ENCODE measurements at regions not wholly inside any gene's neighbourhood (a gene's known extent, or its start where the extent isn't known, plus 50 kb on each side); places are given as distances from the start of the nearest gene placed in this dataset.
A peak's percentile ranks its signal among the peaks of the same experiment; 100 is the strongest.

DNA sequence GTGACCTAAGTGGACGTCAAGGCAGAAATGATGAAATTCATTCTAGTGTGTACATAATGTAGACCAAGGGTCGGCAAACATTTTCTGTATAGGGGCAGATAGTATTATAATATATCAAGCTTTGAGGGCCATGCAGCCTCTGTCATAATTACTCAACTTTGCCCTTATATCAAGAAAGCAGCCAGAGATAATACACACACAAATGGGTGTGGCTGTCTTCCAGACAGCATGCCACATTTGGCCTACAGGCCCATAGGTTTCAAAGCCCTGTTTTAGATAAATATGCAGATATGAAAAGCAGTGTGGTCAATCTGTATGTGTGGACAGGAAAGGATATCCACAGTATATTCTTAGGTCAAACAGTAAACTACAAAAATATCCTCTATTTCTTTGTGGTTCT is 320.1 kb upstream of the FMN2 start:
- no peak for DNase-seq
- H3K9me3 Mint-ChIP-seq: no peaks in the 10 kb centered on the region
- no peaks in the 10 kb centered on the region for H3K27me3 Mint-ChIP-seq
- no peak overlapping the region for H3K4me3 Mint-ChIP-seq
- no peak overlapping the region for H3K27ac Mint-ChIP-seq
- H3K36me3 Mint-ChIP-seq (ENCODE audit: low read depth): no peaks in the 10 kb centered on the region
- H3K4me1 Mint-ChIP-seq (ENCODE audit: low read depth): no peaks in the 10 kb centered on the region

DNA sequence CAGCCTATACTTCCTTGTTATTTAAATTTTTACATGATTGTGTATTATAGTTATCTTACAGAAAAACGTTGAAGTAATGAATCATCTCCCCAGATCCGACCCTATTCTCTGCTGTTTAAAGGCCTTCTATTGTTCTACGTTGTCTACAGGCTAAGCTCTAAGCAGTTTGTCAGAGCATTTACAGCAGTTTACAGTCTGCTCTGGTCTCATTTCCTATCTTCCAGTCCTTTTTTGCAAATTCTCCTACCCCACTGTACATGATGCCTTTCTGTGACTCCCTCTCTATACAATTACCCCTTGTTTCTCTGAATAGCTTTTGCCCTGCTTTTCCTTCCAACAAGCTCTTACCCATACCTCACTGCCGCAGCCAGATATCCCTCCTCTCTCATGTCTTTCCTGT is 319.2 kb upstream of the FMN2 start:
- Mint-ChIP-seq H3K4me1 (ENCODE audit: low read depth) (no peaks in the 10 kb centered on the region), H3K36me3 (ENCODE audit: low read depth) (no peaks in the 10 kb centered on the region), H3K27ac (no peak overlapping the region), H3K4me3 (no peak overlapping the region), H3K9me3 (no peaks in the 10 kb centered on the region), H3K27me3 (no peaks in the 10 kb centered on the region)
- DNase-seq: no peak

DNA sequence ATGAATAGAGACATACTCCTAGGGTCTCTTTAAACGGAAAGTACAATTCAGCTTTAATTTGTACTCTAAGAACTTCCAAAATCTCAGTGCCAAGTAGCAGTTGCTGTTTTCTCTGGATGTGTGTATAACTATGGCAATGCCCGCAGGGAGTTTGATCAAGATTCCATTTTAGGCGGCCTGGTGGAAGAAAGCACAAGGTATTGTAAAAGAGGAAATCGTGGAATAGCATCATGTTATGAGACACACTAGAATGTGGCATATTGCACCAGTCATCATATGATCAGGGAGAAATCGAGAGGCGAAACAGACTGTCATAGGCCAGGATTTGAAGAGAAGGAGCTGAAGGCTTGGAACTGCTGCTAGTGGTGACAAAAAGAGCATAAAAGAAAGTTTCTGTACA is 316.2 kb upstream of the FMN2 start:
- no peak overlapping the region for H3K27ac Mint-ChIP-seq
- H3K27me3 Mint-ChIP-seq: no peaks in the 10 kb centered on the region
- no peaks in the 10 kb centered on the region for H3K9me3 Mint-ChIP-seq
- no peak overlapping the region for H3K4me3 Mint-ChIP-seq
- no peaks in the 10 kb centered on the region for H3K4me1 Mint-ChIP-seq (ENCODE audit: low read depth)
- no peaks in the 10 kb centered on the region for H3K36me3 Mint-ChIP-seq (ENCODE audit: low read depth)
- DNase-seq: no peak

DNA sequence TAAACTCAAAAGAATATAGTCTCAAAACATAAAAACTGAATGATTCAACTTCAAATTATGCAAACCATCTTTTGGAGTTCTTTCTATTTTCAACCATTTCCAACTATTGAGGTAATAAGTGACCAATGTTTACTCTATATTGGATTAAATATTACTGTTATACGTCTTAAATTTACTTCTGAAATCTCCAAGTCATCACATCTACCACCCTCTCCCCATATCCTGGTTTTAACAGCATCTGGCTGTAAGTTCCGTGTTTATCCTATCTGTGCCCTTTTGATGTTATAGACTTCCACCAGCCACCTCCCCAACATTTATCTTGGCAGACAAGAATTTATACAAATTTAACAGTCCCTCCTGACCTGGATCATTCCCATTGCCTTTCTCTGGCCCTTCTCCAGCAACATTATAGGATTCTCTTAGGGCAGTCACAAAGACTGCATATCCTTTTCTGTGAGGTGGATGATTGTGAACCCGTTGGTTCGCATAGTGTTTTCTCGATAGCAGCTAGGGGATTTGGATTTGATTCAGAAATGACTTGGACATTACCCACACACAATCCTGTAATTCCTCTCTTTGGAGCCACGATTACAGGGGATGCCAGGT is 313.4 kb upstream of the FMN2 start:
- no peak for DNase-seq
- H3K9me3 Mint-ChIP-seq: peaks cover 2% of the 10 kb centered on the region
- H3K4me3 Mint-ChIP-seq: no peak overlapping the region
- no peaks in the 10 kb centered on the region for H3K36me3 Mint-ChIP-seq (ENCODE audit: low read depth)
- no peaks in the 10 kb centered on the region for H3K4me1 Mint-ChIP-seq (ENCODE audit: low read depth)
- no peaks in the 10 kb centered on the region for H3K27me3 Mint-ChIP-seq
- no peak overlapping the region for H3K27ac Mint-ChIP-seq

DNA sequence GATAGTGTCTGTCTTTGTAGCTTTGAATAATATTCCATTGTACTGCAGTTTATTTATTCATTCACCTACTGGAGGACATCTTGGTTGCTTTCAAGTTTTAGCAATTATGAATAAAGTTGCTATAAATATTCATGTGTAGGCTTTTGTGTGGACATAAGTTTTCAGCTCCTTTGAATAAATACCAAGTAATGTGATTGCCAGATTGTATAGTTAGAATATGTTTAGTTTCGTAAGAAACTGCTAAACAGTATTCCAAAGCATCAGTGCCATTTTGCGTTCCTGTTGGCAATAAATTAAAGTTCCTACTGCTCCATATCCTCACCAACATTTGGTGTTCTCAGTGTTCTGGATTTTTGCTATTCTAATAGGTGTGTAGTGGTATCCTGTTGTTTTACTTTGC is 311.7 kb upstream of the FMN2 start:
- no peaks in the 10 kb centered on the region for H3K4me1 Mint-ChIP-seq (ENCODE audit: low read depth)
- no peak overlapping the region for H3K27ac Mint-ChIP-seq

DNA sequence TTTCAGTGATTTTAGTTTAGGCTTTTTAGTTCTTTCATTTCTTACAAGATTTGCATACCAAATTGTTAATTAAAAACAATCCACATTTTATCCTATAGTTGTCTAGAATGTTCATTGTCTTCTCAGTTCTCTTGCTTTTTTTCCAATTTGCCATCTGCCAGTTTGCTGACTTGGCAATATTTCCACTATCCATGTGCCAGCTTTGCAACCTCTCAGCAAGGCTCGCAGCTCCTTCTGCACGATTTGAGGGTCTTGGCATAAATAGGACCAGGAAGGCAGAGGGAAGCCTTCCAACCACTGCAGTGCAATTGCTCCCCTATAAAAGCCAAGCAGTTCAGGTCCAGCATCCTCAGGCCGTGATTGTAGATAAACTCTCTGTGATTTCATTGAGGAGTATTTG is 306.8 kb upstream of the FMN2 start:
- no peaks in the 10 kb centered on the region for H3K27me3 Mint-ChIP-seq
- no peak overlapping the region for H3K27ac Mint-ChIP-seq
- no peaks in the 10 kb centered on the region for H3K36me3 Mint-ChIP-seq (ENCODE audit: low read depth)
- peaks cover 5% of the 10 kb centered on the region for H3K9me3 Mint-ChIP-seq
- no peak overlapping the region for H3K4me3 Mint-ChIP-seq
- no peaks in the 10 kb centered on the region for H3K4me1 Mint-ChIP-seq (ENCODE audit: low read depth)
- DNase-seq: no peak

More for the DNA sequence above, 311.7 kb upstream of the FMN2 start:
- no peak overlapping the region for H3K4me3 Mint-ChIP-seq
- DNase-seq: no peak
- H3K9me3 Mint-ChIP-seq: peaks cover 2% of the 10 kb centered on the region
- no peaks in the 10 kb centered on the region for H3K27me3 Mint-ChIP-seq
- no peaks in the 10 kb centered on the region for H3K36me3 Mint-ChIP-seq (ENCODE audit: low read depth)

DNA sequence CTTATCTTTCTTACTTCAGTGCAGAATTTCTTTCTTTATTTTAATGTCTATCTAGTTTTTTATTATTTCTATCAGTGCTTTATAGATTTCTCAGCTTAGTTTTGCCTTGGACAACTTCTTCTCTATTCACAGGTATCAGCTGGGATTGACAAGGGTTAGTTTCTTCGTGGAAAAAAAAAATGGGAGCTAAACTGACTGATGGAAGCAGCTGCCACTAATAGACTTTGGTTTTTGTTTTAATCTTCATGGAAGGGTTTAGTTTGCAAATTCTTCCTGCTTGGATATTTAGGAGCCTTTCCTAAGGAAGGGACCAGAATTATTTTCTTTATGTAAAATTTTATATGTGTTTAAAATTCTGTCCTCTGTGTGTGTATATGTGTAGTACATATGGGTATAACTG is 306.1 kb upstream of the FMN2 start:
- no peak overlapping the region for H3K27ac Mint-ChIP-seq
- no peaks in the 10 kb centered on the region for H3K36me3 Mint-ChIP-seq (ENCODE audit: low read depth)
- H3K9me3 Mint-ChIP-seq: peaks cover 8% of the 10 kb centered on the region
- no peaks in the 10 kb centered on the region for H3K27me3 Mint-ChIP-seq
- no peak overlapping the region for H3K4me3 Mint-ChIP-seq
- H3K4me1 Mint-ChIP-seq (ENCODE audit: low read depth): no peaks in the 10 kb centered on the region
- DNase-seq: no peak

DNA sequence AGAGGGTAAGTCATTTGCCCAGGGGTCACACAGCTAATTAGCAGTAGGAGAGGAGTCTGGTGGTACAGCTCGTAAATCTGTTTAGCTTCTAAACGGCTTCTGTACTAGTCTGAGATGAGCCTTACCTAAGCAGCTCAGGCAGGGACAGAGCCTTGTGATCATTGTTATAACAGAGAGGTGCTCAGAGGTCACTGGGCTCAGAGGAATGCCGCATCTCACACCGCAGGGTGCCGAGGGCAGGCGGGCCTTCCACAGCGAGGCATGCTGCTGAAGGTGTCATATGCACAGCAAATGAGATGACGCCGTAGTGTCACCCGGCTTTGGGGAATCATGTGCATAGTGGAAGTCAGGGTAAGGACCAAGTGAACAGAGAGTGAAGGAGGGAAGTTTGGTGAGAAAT is 305.2 kb upstream of the FMN2 start:
- peaks cover 6% of the 10 kb centered on the region for H3K9me3 Mint-ChIP-seq
- H3K36me3 Mint-ChIP-seq (ENCODE audit: low read depth): no peaks in the 10 kb centered on the region
- no peaks in the 10 kb centered on the region for H3K4me1 Mint-ChIP-seq (ENCODE audit: low read depth)
- DNase-seq: no peak
- H3K4me3 Mint-ChIP-seq: no peak overlapping the region
- no peaks in the 10 kb centered on the region for H3K27me3 Mint-ChIP-seq
- no peak overlapping the region for H3K27ac Mint-ChIP-seq

DNA sequence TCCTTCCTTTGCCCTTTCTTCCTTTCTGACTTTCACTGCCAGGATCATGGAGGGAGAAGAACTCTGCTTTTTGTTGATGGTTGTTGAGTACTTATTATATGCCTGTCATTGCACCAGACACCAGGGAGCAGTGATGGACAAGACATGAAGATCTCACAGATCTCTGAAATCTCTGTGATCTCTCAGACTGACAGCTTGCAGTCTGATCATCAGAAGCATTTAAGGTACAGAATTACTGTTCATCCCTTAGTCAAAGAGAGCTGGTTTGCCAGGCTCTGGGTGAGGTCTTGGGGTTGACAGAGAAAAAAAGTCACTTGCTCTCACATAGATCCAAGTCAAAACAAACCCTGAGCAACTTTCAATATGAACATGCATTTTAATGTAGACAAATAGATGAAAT is 299.5 kb upstream of the FMN2 start:
- Mint-ChIP-seq H3K27me3 (no peaks in the 10 kb centered on the region), H3K27ac (peak overlapping the region; percentile 58), H3K9me3 (peaks cover 6% of the 10 kb centered on the region), H3K4me1 (ENCODE audit: low read depth) (peaks cover 18% of the 10 kb centered on the region), H3K4me3 (no peak overlapping the region), H3K36me3 (ENCODE audit: low read depth) (no peaks in the 10 kb centered on the region)
- DNase-seq: no peak

DNA sequence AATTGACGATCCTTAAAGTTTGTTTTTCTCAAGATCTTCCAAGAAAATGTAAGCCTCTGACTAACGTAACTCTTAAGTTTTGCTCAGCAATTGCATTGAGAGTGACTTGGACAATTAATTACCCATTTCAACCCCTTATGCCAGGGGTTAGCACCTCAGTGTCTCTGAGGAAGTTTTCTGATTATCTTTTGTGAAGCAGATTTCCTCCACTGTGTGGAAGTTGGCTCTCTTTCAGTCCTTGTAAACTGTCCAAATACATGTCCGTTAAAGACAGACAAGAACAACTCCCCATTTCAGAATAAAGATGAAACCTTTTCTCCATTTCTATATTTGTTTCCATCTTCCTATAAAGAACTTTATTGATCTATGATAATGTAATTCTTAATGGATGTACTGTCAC is 296.4 kb upstream of the FMN2 start:
- Mint-ChIP-seq H3K4me3 (no peak overlapping the region), H3K36me3 (ENCODE audit: low read depth) (no peaks in the 10 kb centered on the region), H3K27ac (no peak overlapping the region), H3K27me3 (no peaks in the 10 kb centered on the region), H3K9me3 (no peaks in the 10 kb centered on the region), H3K4me1 (ENCODE audit: low read depth) (peaks cover 18% of the 10 kb centered on the region)
- DNase-seq: no peak

DNA sequence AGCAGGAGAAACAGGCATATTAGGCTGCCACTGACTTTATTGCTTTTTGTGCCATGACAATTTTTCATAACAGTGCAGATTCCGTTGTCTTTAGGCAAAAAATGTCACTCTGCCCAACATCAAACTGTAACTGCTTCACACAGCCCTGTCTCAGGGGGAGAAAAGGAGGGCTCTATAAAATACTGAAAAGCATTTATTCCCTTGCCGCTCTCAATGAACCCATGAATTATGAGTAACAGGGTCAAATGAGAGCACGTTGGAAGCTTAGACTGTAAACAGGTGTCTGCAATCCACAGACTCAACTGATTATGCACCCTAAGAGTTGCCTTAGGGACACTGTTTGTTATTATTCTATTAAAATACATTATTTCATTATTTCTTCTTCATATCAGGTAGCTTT is 292.1 kb upstream of the FMN2 start:
- peaks cover 2% of the 10 kb centered on the region for H3K4me1 Mint-ChIP-seq (ENCODE audit: low read depth)
- H3K9me3 Mint-ChIP-seq: no peaks in the 10 kb centered on the region
- H3K36me3 Mint-ChIP-seq (ENCODE audit: low read depth): no peaks in the 10 kb centered on the region
- DNase-seq: no peak
- no peak overlapping the region for H3K4me3 Mint-ChIP-seq
- H3K27me3 Mint-ChIP-seq: no peaks in the 10 kb centered on the region
- no peak overlapping the region for H3K27ac Mint-ChIP-seq

DNA sequence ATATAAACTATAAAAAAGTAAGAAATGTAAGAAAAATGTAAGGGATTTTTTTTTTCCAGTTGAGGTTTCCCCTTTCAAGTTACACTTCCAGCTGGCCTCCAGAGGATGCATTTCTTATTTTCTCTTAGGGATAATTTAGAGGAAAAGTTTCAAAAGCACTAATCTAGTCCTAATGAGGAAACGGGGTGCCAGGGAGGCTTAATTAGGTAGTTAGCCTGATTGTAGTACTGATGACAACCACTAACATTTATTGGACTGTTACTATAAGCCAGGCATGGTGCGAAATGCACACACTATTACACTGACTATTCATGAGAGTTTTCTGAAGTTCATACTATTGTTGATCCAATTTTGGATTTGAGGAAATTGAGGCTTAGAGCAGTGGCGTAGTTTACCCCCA is 290.8 kb upstream of the FMN2 start:
- no peaks in the 10 kb centered on the region for H3K9me3 Mint-ChIP-seq

DNA sequence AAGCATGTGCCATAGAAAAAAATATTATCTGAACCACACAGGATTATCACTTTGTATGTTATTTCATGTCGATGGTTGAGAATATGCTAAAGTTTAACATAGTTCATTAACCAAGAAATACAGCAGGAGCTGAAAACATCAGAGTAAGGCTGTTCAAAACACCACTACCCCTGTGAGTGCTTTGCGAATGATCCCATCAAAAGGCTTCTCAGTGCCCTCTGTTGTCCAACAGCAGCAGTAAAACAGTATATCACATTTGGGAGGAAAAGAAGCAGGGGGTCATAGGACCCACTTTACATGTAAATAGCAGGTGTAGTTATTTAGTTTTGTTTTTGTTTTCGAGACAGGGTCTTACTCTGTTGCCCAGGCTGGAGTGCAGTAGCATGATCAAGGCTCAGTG is 289.4 kb upstream of the FMN2 start:
- Mint-ChIP-seq H3K4me3 (no peak overlapping the region), H3K4me1 (ENCODE audit: low read depth) (peaks cover 4% of the 10 kb centered on the region), H3K27ac (no peak overlapping the region), H3K9me3 (no peaks in the 10 kb centered on the region), H3K36me3 (ENCODE audit: low read depth) (no peaks in the 10 kb centered on the region), H3K27me3 (no peaks in the 10 kb centered on the region)
- DNase-seq: no peak

More for the DNA sequence above, 290.8 kb upstream of the FMN2 start:
- H3K27me3 Mint-ChIP-seq: no peaks in the 10 kb centered on the region
- H3K36me3 Mint-ChIP-seq (ENCODE audit: low read depth): no peaks in the 10 kb centered on the region
- H3K4me1 Mint-ChIP-seq (ENCODE audit: low read depth): peaks cover 4% of the 10 kb centered on the region
- no peak overlapping the region for H3K4me3 Mint-ChIP-seq
- DNase-seq: no peak
- H3K27ac Mint-ChIP-seq: no peak overlapping the region

DNA sequence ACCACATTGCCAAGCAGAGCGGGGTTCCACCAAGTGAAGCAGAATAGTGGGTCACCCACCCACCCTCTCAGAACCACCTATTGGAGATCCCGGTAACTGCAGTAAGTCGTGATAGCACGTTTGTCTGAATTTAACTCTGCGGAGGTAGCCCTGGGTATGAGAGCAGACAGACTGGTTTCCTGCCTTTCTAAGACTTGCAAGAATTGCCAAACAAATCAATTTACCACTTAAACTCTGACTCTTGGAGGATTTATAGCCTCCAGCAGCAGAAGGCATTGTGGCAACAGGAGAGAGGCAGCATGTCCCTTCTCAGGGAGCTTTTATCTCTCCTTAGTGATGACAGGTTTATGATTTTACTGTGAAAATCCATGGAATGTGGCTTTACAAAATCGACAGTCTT is 287.9 kb upstream of the FMN2 start:
- no peak for DNase-seq
- H3K27ac Mint-ChIP-seq: no peak overlapping the region
- H3K9me3 Mint-ChIP-seq: no peaks in the 10 kb centered on the region
- no peaks in the 10 kb centered on the region for H3K36me3 Mint-ChIP-seq (ENCODE audit: low read depth)
- H3K4me3 Mint-ChIP-seq: no peak overlapping the region
- no peaks in the 10 kb centered on the region for H3K27me3 Mint-ChIP-seq
- peaks cover 4% of the 10 kb centered on the region for H3K4me1 Mint-ChIP-seq (ENCODE audit: low read depth)

DNA sequence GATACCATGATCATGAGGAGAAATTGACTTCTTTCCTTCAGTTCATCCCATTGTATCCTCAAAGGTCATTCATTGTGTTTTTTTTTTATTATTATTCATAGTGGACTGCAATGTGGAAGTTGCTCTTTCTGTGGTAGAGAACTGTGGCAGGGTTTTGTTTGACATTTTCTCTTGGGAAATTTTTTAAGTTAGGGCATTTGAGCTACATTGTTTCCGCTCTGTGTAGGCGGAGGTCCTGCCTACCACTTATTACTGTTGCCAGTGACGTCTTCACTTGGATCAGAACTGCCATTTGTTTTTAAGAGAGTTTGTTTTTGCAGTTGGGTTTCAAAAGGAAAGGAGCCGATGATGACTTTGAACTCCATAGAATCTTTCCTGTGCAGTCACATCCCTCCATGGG is 287.4 kb upstream of the FMN2 start:
- H3K27me3 Mint-ChIP-seq: no peaks in the 10 kb centered on the region

DNA sequence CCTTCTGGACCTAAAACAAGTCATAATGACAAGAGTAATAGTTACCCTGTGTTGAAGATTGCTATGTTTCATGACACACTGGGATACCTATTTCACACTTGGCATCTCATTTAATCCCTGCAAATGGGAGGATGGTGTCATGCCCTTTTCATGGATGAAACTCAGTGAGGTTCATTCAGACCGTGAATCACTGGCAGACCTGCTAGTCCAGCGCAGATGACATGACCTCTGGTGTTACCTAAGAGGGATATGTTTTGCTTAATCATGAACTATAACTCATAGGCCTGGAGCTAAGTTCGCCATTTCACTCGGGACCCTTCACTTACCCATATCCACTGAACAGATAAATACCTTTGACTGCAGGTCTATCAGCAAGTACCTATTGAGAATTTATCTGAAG is 286.6 kb upstream of the FMN2 start:
- Mint-ChIP-seq H3K4me1 (ENCODE audit: low read depth) (peaks cover 8% of the 10 kb centered on the region), H3K4me3 (no peak overlapping the region), H3K9me3 (no peaks in the 10 kb centered on the region), H3K36me3 (ENCODE audit: low read depth) (no peaks in the 10 kb centered on the region), H3K27me3 (no peaks in the 10 kb centered on the region), H3K27ac (no peak overlapping the region)
- DNase-seq: no peak

More for the DNA sequence above, 287.4 kb upstream of the FMN2 start:
- DNase-seq: no peak
- peaks cover 4% of the 10 kb centered on the region for H3K4me1 Mint-ChIP-seq (ENCODE audit: low read depth)
- H3K36me3 Mint-ChIP-seq (ENCODE audit: low read depth): no peaks in the 10 kb centered on the region
- H3K9me3 Mint-ChIP-seq: no peaks in the 10 kb centered on the region
- no peak overlapping the region for H3K4me3 Mint-ChIP-seq
- H3K27ac Mint-ChIP-seq: no peak overlapping the region
